ENCODE measurements at regions not wholly inside any gene's neighbourhood (a gene's known extent, or its start where the extent isn't known, plus 50 kb on each side); places are given as distances from the start of the nearest gene placed in this dataset.

- Histone ChIP-seq H3K9ac (ENCODE audit: low read depth, low read length, poor library complexity, severe bottlenecking) (no peak overlapping the region), H3K9me2 (replicated peaks; ENCODE audit: low read depth, low read length) (no peaks in the 10 kb centered on the region), H3K4me1 (ENCODE audit: insufficient read depth, low read length, poor library complexity, severe bottlenecking) (peaks cover 31% of the 10 kb centered on the region)
Observed at GRCh38 chr6:37106982-37107491, 62.9 kb upstream of the PIM1 start.

GRCh38 chr6:37109714-37110499 is 60.0 kb upstream of the PIM1 start:
- Histone ChIP-seq H3K79me2 (ENCODE audit: insufficient read depth, low read length) (no peaks in the 10 kb centered on the region), H3K4me2 (ENCODE audit: low read depth, low read length, poor library complexity, severe bottlenecking) (no peak overlapping the region), H3K27me3 (ENCODE audit: insufficient read depth, low read length, poor library complexity, severe bottlenecking) (no peaks in the 10 kb centered on the region), H3K4me3 (ENCODE audit: low read length, poor library complexity, severe bottlenecking) (no peak overlapping the region), H2AFZ (ENCODE audit: low read length) (no peak overlapping the region), H3K4me1 (ENCODE audit: insufficient read depth, low read length, poor library complexity, severe bottlenecking) (peaks cover 9% of the 10 kb centered on the region), H3K9ac (ENCODE audit: low read depth, low read length, poor library complexity, severe bottlenecking) (no peak overlapping the region), H3K9me2 (replicated peaks; ENCODE audit: low read depth, low read length) (no peaks in the 10 kb centered on the region), H3K36me3 (ENCODE audit: insufficient read depth, low read length) (no peaks in the 10 kb centered on the region), H3F3A (ENCODE audit: low read depth) (no peaks in the 10 kb centered on the region), H3K9me3 (ENCODE audit: insufficient read depth, low read depth, low read length) (no peaks in the 10 kb centered on the region), H4K20me1 (ENCODE audit: insufficient read depth, low read length, poor library complexity, severe bottlenecking) (no peaks in the 10 kb centered on the region)
- TF ChIP-seq CTCF (conservative IDR thresholded peaks at IDR 0.05; ENCODE audit: low read length): no peak
- TF ChIP-seq EZH2phosphoT487 (IDR thresholded peaks at IDR 0.05; ENCODE audit: borderline replicate concordance): no peak

More at GRCh38 chr6:37106982-37107491, 62.9 kb upstream of the PIM1 start:
- no peak overlapping the region for H3K4me3 ChIP-seq (ENCODE audit: low read length, poor library complexity, severe bottlenecking)
- no peaks in the 10 kb centered on the region for H3K27me3 ChIP-seq (ENCODE audit: insufficient read depth, low read length, poor library complexity, severe bottlenecking)
- H4K20me1 ChIP-seq (ENCODE audit: insufficient read depth, low read length, poor library complexity, severe bottlenecking): no peaks in the 10 kb centered on the region
- H3K9me3 ChIP-seq (ENCODE audit: insufficient read depth, low read depth, low read length): no peaks in the 10 kb centered on the region
- H2AFZ ChIP-seq (ENCODE audit: low read length): no peak overlapping the region
- no peaks in the 10 kb centered on the region for H3F3A ChIP-seq (ENCODE audit: low read depth)
- TF ChIP-seq EZH2phosphoT487 (IDR thresholded peaks at IDR 0.05; ENCODE audit: borderline replicate concordance) (no peak), CTCF (conservative IDR thresholded peaks at IDR 0.05; ENCODE audit: low read length) (no peak)
- no peaks in the 10 kb centered on the region for H3K36me3 ChIP-seq (ENCODE audit: insufficient read depth, low read length)
- H3K4me2 ChIP-seq (ENCODE audit: low read depth, low read length, poor library complexity, severe bottlenecking): no peak overlapping the region
- no peaks in the 10 kb centered on the region for H3K79me2 ChIP-seq (ENCODE audit: insufficient read depth, low read length)

DNA sequence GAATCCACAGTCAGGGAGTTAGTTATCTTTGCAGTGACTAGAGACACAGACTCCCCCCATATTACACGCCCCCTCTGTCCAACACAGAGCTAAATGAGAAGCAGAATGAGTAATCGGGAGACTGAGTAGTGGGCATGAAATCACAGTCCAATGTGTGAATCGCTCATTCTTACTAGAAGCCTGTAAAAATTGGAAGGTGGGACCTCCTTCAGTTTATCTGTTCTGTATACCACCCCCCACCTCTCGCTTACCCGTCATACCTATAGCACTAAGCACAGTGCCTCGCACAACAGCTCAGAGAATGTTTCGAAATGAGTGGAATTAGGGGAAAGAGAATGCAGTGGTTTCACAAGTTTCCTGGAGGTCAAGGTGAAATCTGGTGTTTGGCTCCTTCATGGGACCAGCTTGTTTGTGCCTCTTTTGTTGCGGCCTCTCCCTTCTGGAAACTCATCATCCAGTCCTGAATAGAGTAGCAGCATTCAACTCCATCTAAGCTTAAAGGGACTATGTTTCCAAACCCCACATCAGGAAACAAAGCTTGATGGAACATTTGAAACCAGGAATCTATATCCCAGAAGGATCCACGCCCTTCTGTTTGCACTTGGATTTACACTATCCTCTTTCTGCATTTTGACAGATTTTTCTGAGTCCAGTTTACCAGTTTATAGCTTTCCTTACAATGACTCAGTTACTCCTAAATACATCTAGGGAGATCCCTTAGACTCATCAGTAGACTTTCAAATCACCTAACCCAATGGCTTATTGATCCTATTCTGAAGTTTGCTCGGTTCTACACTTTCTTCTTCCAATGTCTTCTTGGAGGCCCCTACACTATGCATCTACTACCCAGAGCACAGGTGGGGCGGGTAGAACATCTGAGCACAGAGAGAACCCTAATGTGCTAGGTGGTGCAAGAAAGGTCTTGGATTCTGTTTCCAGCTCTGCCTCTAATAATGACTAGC is 59.2 kb upstream of the PIM1 start:
- Histone ChIP-seq H4K20me1 (ENCODE audit: insufficient read depth, low read length, poor library complexity, severe bottlenecking) (no peaks in the 10 kb centered on the region), H3K4me2 (ENCODE audit: low read depth, low read length, poor library complexity, severe bottlenecking) (no peak overlapping the region), H3K79me2 (ENCODE audit: insufficient read depth, low read length) (no peaks in the 10 kb centered on the region), H3K36me3 (ENCODE audit: insufficient read depth, low read length) (no peaks in the 10 kb centered on the region), H3K27me3 (ENCODE audit: insufficient read depth, low read length, poor library complexity, severe bottlenecking) (no peaks in the 10 kb centered on the region), H3K9me2 (replicated peaks; ENCODE audit: low read depth, low read length) (no peaks in the 10 kb centered on the region), H3K4me1 (ENCODE audit: insufficient read depth, low read length, poor library complexity, severe bottlenecking) (peaks cover 3% of the 10 kb centered on the region), H3K9ac (ENCODE audit: low read depth, low read length, poor library complexity, severe bottlenecking) (no peak overlapping the region), H3K4me3 (ENCODE audit: low read length, poor library complexity, severe bottlenecking) (no peak overlapping the region), H3K9me3 (ENCODE audit: insufficient read depth, low read depth, low read length) (no peaks in the 10 kb centered on the region), H3F3A (ENCODE audit: low read depth) (no peaks in the 10 kb centered on the region), H2AFZ (ENCODE audit: low read length) (no peak overlapping the region)
- TF ChIP-seq EZH2phosphoT487 (IDR thresholded peaks at IDR 0.05; ENCODE audit: borderline replicate concordance) (no peak), CTCF (conservative IDR thresholded peaks at IDR 0.05; ENCODE audit: low read length) (no peak)

Data from Loucy (cell line).